Hepatic stellate cell (primary cell): ENCODE measurements at regions not wholly inside any gene's neighbourhood (a gene's known extent, or its start where the extent isn't known, plus 50 kb on each side); places are given as distances from the start of the nearest gene placed in this dataset.
A peak's percentile ranks its signal among the peaks of the same experiment; 100 is the strongest.
"Not testable (repeated sequence)": the region's sequence is repeated elsewhere in the genome, so short reads cannot be mapped to it uniquely, and the experiment has no call there.

Experiments
- DNase-seq: peaks from one replicate; pipeline ENCODE4 v3.0.0; 2011; ENCODE audit warnings: low spot score

GRCh38 chr3:106022913-106023312, 154.1 kb upstream of the CBLB start:
- DNase-seq, result no peak

- no peak for DNase-seq
Observed at GRCh38 chr3:106025151-106025722, 156.4 kb upstream of the CBLB start.

GRCh38 chr3:106029954-106030626, 161.3 kb upstream of the CBLB start:
- no peak for DNase-seq

- peak; percentile 29 for DNase-seq
Observed at GRCh38 chr3:106030627-106030963, 161.8 kb upstream of the CBLB start.

- DNase-seq, result no peak
Observed at GRCh38 chr3:106032479-106032878, 163.7 kb upstream of the CBLB start.

GRCh38 chr3:106033654-106034053, 164.8 kb upstream of the CBLB start:
- DNase-seq, result no peak

- no peak for DNase-seq
Observed at GRCh38 chr3:106034313-106034712, 165.5 kb upstream of the CBLB start.

GRCh38 chr3:106035619-106036018, 166.8 kb upstream of the CBLB start:
- DNase-seq, result no peak

- DNase-seq, result no peak
Observed at GRCh38 chr3:106036696-106037095, 167.9 kb upstream of the CBLB start.

- no peak for DNase-seq
Observed at GRCh38 chr3:106047221-106047620, 178.4 kb upstream of the CBLB start.

GRCh38 chr3:106048946-106049481, 180.2 kb upstream of the CBLB start:
- no peak for DNase-seq

GRCh38 chr3:106049821-106050220, 181.0 kb upstream of the CBLB start:
- no peak for DNase-seq

GRCh38 chr3:106056931-106057330, 188.1 kb upstream of the CBLB start:
- no peak for DNase-seq

GRCh38 chr3:106058475-106058874, 189.7 kb upstream of the CBLB start:
- DNase-seq, result no peak

- no peak for DNase-seq
Observed at GRCh38 chr3:106059953-106060517, 191.2 kb upstream of the CBLB start.

- no peak for DNase-seq
Observed at GRCh38 chr3:106063909-106064308, 195.1 kb upstream of the CBLB start.

- no peak for DNase-seq
Observed at GRCh38 chr3:106065831-106066230, 197.0 kb upstream of the CBLB start.

- no peak for DNase-seq
Observed at GRCh38 chr3:106067711-106068110, 198.9 kb upstream of the CBLB start.

- no peak for DNase-seq
Observed at GRCh38 chr3:106068381-106068780, 199.6 kb upstream of the CBLB start.

GRCh38 chr3:106068795-106069194, 200.0 kb upstream of the CBLB start:
- DNase-seq, result no peak

GRCh38 chr3:106070187-106070586, 201.4 kb upstream of the CBLB start:
- no peak for DNase-seq

- DNase-seq, result no peak
Observed at GRCh38 chr3:106071306-106071705, 202.5 kb upstream of the CBLB start.

- not testable (repeated sequence) for DNase-seq
Observed at GRCh38 chr3:106072596-106072995, 203.8 kb upstream of the CBLB start.

- not testable (repeated sequence) for DNase-seq
Observed at GRCh38 chr3:106073806-106074205, 205.0 kb upstream of the CBLB start.
